ENCODE measurements at regions not wholly inside any gene's neighbourhood (a gene's known extent, or its start where the extent isn't known, plus 50 kb on each side); places are given as distances from the start of the nearest gene placed in this dataset.
A peak's percentile ranks its signal among the peaks of the same experiment; 100 is the strongest.

- no peak for DNase-seq (ENCODE audit: low spot score)
These were observed 262.2 kb upstream of the NFE2L3 start for GRCh38 chr7:25889765-25890164.

- DNase-seq (ENCODE audit: low spot score): no peak
These were observed 260.4 kb upstream of the NFE2L3 start for GRCh38 chr7:25891591-25891990.

- DNase-seq (ENCODE audit: low spot score): no peak
These were observed 258.6 kb upstream of the NFE2L3 start for GRCh38 chr7:25893436-25893835.

- peak; percentile 37 for DNase-seq (ENCODE audit: low spot score)
These were observed 257.7 kb upstream of the NFE2L3 start for GRCh38 chr7:25894002-25894901.

GRCh38 chr7:25894902-25895791 is 256.9 kb upstream of the NFE2L3 start:
- peak; percentile 62 for DNase-seq (ENCODE audit: low spot score)

- no peak for DNase-seq (ENCODE audit: low spot score)
These were observed 256.2 kb upstream of the NFE2L3 start for GRCh38 chr7:25895792-25896171.

GRCh38 chr7:25897261-25897782 is 254.7 kb upstream of the NFE2L3 start:
- DNase-seq (ENCODE audit: low spot score): no peak

GRCh38 chr7:25900245-25900644 is 251.8 kb upstream of the NFE2L3 start:
- no peak for DNase-seq (ENCODE audit: low spot score)

GRCh38 chr7:25900877-25901276 is 251.1 kb upstream of the NFE2L3 start:
- no peak for DNase-seq (ENCODE audit: low spot score)

GRCh38 chr7:25901658-25902057 is 250.3 kb upstream of the NFE2L3 start:
- no peak for DNase-seq (ENCODE audit: low spot score)

- no peak for DNase-seq (ENCODE audit: low spot score)
These were observed 246.0 kb upstream of the NFE2L3 start for GRCh38 chr7:25906003-25906402.

GRCh38 chr7:25906760-25907159 is 245.2 kb upstream of the NFE2L3 start:
- DNase-seq (ENCODE audit: low spot score): no peak

- DNase-seq (ENCODE audit: low spot score): no peak
These were observed 244.8 kb upstream of the NFE2L3 start for GRCh38 chr7:25907214-25907613.

- DNase-seq (ENCODE audit: low spot score): no peak
These were observed 244.3 kb upstream of the NFE2L3 start for GRCh38 chr7:25907731-25908130.

GRCh38 chr7:25908154-25908949 is 243.6 kb upstream of the NFE2L3 start:
- DNase-seq (ENCODE audit: low spot score): no peak

GRCh38 chr7:25911738-25912607 is 240.0 kb upstream of the NFE2L3 start:
- no peak for DNase-seq (ENCODE audit: low spot score)

GRCh38 chr7:25913598-25914224 is 238.3 kb upstream of the NFE2L3 start:
- no peak for DNase-seq (ENCODE audit: low spot score)

- DNase-seq (ENCODE audit: low spot score): no peak
These were observed 233.3 kb upstream of the NFE2L3 start for GRCh38 chr7:25918731-25919130.

GRCh38 chr7:25922296-25922695 is 229.7 kb upstream of the NFE2L3 start:
- DNase-seq (ENCODE audit: low spot score): no peak

GRCh38 chr7:25923741-25924460 is 228.1 kb upstream of the NFE2L3 start:
- DNase-seq (ENCODE audit: low spot score): no peak
